Colonic mucosa (tissue), 4 donors: ENCODE measurements at regions not wholly inside any gene's neighbourhood (a gene's known extent, or its start where the extent isn't known, plus 50 kb on each side); places are given as distances from the start of the nearest gene placed in this dataset.
"Not testable (repeated sequence)": the region's sequence is repeated elsewhere in the genome, so short reads cannot be mapped to it uniquely, and the experiment has no call there.

Experiments
- DNase-seq: peaks from one replicate; pipeline ENCODE4 v3.0.0-alpha.2; 2020
- H3K27ac ChIP-seq: fragments of 200-600 bp; one replicate; pipeline ENCODE4 v1.8.0; 2021
- H3K27me3 ChIP-seq: fragments of 200-600 bp; one replicate; pipeline ENCODE4 v1.8.0; 2021
- H3K36me3 ChIP-seq: fragments of 200-600 bp; one replicate; pipeline ENCODE4 v1.8.0; 2021
- H3K4me1 ChIP-seq: fragments of 200-600 bp; one replicate; pipeline ENCODE4 v1.8.0; 2021; ENCODE audit warnings: mild to moderate bottlenecking
- H3K4me3 ChIP-seq: fragments of 200-600 bp; one replicate; pipeline ENCODE4 v1.8.0; 2021
- H3K9ac ChIP-seq, 2 donors: one replicate each; pipeline ENCODE4 v1.7.0; 2013; ENCODE audit warnings: control low read depth in 2 of 2, low read depth in 2 of 2, low read length in 2 of 2
- H3K9me3 ChIP-seq: fragments of 200-600 bp; one replicate; pipeline ENCODE4 v1.8.0; 2021
- intact Hi-C: fragments of 100-400 bp; cut with DNase I; formaldehyde crosslinking; loops from one replicate; pipeline ENCODE4 v1.14.1; 2022
- donor health status: healthy.
- donor health status: DM: no; HTN: no; CAD: no.
- donor health status: DM: no; HTN: no; CAD: no.

DNA sequence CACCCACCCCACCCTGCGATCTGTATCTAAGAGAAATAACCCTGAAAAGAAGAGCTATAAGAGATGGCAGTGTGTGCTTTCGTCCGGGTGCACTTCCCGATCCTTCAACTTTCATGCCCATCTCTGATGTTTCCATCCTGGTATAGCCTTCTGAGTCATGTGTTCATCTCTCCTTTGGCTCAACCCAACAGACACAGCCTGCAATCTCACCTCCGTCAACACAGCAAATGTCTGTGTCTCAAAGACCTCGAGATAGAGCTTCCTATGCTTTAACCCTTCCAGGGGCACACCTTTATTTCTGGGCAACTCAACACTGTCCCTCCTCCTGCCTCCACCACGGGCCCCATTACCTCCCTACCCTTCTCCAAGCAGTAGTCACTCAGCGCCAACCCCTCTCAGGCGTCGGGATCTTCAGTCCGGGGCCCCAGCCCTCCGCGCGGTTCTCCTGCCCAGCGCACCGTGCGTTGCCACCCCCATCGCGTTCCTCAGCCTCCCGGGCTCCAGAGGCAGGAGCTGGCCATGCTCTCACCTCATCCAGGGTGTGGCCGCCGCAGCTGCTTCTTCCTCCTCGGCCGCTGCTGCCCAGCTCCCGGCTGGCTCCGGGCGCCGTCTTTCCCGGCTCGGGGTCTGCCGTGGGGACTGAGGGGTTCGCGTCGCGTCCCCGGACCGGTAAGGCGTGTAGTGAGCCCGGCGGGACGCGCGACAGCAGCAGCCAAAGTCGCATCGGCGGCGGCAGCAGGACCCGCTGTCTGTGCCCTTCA is 153.7 kb upstream of the NBPF19 start:
- H3K4me3 ChIP-seq, DNase-seq, intact Hi-C loops, H3K9me3 ChIP-seq, H3K9ac ChIP-seq, H3K27me3 ChIP-seq, H3K27ac ChIP-seq, H3K36me3 ChIP-seq, H3K4me1 ChIP-seq: not testable (repeated sequence)

DNA sequence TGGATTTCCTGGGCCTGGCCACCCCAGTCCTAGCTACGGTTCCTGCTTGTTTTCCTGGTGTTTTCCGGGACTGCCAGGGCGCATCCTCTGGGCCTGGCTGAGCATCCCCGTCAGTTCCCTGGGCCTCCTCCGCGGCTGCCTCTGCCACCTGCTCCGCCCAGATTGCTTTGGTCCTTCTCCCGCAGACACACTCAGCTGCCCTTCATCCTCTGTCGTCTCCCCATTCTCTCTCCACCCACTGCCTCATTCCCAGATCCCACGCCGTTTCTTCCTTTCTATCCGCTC is 153.2 kb upstream of the NBPF19 start:
- H3K27me3 ChIP-seq, H3K4me1 ChIP-seq, H3K9me3 ChIP-seq, DNase-seq, H3K27ac ChIP-seq, H3K9ac ChIP-seq, H3K4me3 ChIP-seq, H3K36me3 ChIP-seq, intact Hi-C loops: not testable (repeated sequence)

DNA sequence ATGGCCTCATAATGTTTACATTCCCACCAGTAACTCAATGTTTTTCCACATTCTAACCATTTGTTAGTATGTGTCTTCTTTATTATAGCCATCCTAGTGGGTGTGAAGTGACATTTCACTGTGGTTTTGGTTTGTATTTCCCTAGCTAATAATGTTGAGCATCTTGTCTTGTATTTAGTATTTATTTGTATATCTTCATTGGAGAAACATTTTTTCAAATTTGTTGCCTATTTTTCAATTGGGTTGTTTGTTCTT is 144.8 kb upstream of the NBPF19 start:
- DNase-seq, H3K27ac ChIP-seq, H3K9ac ChIP-seq, H3K27me3 ChIP-seq, H3K4me3 ChIP-seq, H3K36me3 ChIP-seq, H3K9me3 ChIP-seq, intact Hi-C loops, H3K4me1 ChIP-seq: not testable (repeated sequence)

DNA sequence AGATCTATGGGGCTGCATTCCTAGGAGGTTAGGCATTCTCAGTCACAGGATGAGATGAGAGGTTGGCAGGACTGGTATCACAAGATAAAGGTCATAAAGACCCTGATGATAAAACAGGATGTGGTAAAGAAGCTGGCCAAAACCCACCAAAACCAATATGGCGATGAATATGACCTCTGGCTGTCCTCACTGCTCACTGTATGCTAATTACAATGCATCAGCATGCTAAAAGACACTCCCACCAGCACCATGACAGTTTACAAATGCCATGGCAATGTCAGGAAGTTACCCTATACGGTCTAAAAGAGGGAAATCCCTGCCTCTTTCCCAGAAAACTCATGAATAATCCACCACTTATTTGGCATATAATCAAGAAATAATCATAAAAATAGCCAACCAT is 138.8 kb upstream of the NBPF19 start:
- H3K27ac ChIP-seq, H3K36me3 ChIP-seq, H3K27me3 ChIP-seq, H3K9ac ChIP-seq, intact Hi-C loops, H3K9me3 ChIP-seq, H3K4me3 ChIP-seq, DNase-seq, H3K4me1 ChIP-seq: not testable (repeated sequence)

DNA sequence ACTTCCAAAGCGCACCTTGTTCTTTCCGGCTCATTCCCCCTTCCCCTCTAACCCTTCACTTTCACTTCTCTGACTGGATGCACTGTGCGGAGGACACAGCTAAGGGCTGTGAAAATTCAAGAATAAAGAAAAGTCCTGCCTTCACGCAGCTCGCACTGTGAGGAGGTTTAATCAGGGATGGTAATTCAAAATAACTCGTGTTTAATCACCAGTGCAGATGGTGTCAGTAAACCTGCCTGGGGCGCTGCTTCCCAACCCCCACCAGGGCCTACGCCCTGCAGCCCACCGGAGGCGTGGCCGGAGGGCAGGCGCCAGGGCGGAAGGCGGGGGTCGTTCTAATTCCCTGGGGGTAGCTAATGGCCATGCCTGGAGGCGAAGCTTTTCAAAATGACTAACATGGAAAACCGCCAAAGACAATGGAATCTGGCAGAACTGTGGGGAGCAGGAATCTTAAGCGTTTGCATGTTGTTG is 136.6 kb upstream of the NBPF19 start:
- H3K4me1 ChIP-seq, H3K9me3 ChIP-seq, DNase-seq, H3K27ac ChIP-seq, intact Hi-C loops, H3K27me3 ChIP-seq, H3K36me3 ChIP-seq, H3K9ac ChIP-seq, H3K4me3 ChIP-seq: not testable (repeated sequence)

DNA sequence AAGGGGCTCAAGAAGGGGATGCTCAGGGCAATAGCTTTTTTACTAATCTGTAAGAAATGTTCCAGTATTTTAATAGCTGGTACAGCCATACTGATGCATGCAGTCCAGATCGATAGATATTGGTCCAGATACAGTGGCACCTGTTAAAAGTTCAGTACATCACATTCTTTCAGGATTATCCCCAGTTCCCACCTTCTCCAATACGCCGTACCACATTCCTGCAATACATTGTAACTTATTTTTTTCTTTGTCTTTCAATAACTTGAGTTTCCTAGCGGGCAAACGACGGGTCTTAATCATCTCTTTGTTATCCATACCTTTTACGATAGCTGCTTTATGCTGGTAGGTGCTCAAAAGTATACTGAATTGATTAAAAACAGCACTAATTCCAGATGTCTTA is 136.1 kb upstream of the NBPF19 start:
- H3K9me3 ChIP-seq, H3K4me1 ChIP-seq, intact Hi-C loops, H3K27ac ChIP-seq, DNase-seq, H3K9ac ChIP-seq, H3K36me3 ChIP-seq, H3K4me3 ChIP-seq, H3K27me3 ChIP-seq: not testable (repeated sequence)

DNA sequence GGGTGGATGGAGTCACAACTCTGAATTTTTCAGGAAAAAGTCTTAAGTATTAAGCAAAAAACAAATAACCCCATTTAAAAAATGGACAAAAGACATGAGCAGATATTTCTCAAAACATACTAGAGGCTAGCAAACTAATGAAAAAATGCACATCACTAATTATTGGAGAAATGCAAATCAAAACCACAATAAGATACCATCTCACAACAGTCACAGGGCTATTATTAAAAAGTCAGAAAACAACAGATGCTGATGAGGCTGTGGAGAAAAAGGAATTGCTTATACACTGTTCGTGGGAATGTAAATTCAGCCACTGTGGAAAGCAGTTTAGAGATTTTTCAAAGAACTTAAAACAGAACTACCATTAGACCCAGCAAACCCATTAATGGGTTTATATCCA is 125.4 kb upstream of the NBPF19 start:
- H3K36me3 ChIP-seq, H3K27me3 ChIP-seq, DNase-seq, intact Hi-C loops, H3K4me3 ChIP-seq, H3K9me3 ChIP-seq, H3K9ac ChIP-seq, H3K27ac ChIP-seq, H3K4me1 ChIP-seq: not testable (repeated sequence)

DNA sequence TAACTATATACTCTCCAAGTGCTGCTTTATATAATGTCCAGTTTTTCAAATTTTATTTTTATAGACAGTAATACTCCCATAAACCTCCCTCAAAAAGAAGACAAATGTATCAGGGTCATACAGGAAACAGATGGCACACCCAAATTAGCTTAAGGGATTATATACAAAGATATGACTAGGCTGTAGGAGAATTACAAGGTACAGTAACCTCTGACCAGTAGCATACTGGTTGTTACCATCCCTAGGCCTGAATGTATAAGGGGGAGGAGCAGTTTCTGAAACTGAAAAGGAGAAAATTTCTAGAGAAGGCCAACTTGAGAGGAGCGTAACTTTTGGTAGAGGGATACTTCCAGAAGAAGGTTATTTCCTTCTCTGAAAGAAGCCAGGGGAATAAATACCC is 122.6 kb upstream of the NBPF19 start:
- intact Hi-C loops, DNase-seq, H3K4me3 ChIP-seq, H3K9me3 ChIP-seq, H3K27me3 ChIP-seq, H3K27ac ChIP-seq, H3K36me3 ChIP-seq, H3K9ac ChIP-seq, H3K4me1 ChIP-seq: not testable (repeated sequence)

DNA sequence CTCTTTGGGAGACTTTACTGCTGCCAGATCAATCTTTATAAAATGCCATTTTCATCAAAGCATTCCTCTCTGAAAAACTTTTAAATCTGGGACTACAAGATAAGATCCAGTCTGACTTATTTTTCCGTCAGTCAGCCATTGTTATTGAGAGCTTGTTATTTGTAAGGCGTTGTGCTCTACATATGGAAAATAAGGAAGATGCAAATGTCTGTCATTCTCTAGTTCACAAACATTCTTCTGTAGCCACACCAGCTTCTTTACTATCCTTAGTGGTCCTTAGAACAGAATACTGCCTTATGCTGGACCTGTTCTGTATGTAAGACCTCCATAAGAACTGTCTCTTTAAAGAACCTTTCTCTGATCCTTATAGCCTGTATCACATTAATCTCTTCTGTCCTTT is 120.3 kb upstream of the NBPF19 start:
- DNase-seq, H3K27me3 ChIP-seq, intact Hi-C loops, H3K9ac ChIP-seq, H3K4me3 ChIP-seq, H3K36me3 ChIP-seq, H3K27ac ChIP-seq, H3K9me3 ChIP-seq, H3K4me1 ChIP-seq: not testable (repeated sequence)

DNA sequence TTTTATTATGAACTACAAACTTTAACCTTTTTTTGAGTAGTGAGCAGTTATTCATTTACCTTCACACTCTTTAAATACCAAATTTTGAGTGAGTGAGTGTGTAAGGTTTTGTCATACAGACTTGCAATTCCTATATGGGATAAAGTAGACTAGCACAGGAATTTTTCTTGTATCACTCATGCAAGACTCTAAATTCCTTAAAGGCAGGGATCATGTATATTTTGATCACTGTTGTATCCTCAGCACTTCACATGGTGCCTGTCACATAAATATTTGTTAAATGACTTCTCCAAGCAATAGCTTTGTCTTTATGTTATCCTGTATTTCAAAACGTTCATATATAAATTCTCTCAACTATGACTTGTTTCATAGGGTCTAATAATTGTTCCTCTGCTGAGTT is 119.1 kb upstream of the NBPF19 start:
- H3K4me3 ChIP-seq, intact Hi-C loops, H3K36me3 ChIP-seq, DNase-seq, H3K27me3 ChIP-seq, H3K27ac ChIP-seq, H3K4me1 ChIP-seq, H3K9ac ChIP-seq, H3K9me3 ChIP-seq: not testable (repeated sequence)

DNA sequence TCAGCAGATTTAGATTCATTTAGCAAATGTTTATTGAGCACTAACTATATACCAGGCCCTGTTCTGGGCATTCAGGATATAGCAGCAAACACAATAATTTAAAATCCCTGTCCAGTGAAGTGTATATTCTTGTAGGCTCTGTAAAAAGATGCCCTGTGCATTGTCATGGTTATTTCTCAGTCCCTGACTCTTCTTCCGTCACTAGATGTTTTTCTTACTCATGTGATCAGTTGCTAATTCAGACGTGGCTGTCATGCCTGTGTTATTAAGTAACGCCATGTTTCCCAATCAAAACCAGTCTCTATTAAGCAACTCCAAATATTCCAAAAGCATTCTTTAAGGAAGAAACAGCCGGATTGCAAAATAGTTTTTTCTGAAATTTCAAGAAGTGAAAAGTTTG is 118.7 kb upstream of the NBPF19 start:
- intact Hi-C loops, H3K27me3 ChIP-seq, H3K4me1 ChIP-seq, H3K9ac ChIP-seq, H3K9me3 ChIP-seq, H3K27ac ChIP-seq, H3K4me3 ChIP-seq, H3K36me3 ChIP-seq, DNase-seq: not testable (repeated sequence)

DNA sequence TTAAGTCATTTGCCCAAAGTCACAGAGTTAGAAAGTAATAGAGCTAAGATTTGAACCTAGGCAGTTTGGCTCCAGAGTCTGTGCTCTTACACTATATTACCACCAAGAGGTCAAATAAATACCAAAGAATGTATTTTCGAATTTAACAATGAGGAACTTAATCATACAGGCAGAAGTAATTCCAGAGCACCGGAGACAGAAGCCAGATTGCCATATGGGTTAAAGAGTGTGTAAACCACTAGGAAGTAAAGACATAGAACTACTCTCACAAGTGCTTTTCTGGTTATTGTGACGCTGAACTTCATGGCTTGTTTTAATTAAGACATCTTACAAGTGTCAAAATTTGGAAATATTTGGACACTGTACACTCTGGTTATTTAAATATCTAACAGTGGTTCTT is 114.5 kb upstream of the NBPF19 start:
- H3K27me3 ChIP-seq, H3K27ac ChIP-seq, H3K9ac ChIP-seq, H3K4me3 ChIP-seq, DNase-seq, H3K9me3 ChIP-seq, H3K4me1 ChIP-seq, H3K36me3 ChIP-seq, intact Hi-C loops: not testable (repeated sequence)

DNA sequence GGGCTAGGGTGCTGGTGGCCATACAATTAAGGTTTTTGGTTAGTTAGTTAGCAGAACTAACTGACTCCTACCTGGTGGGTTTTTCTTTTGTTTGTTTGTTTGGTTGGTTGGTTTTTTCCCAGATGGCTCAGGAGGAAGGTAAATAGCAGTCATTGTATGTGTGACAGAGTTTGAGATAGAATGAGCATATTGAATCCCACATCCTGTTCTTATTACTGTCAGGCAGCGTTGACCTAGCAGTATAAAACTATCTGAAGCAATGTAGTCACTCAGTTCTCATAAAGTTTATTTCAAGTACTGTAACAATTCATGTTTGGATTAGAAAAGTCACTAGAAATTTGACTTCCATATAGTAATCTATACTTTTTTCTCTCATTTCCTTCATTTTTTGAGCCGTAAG is 113.5 kb upstream of the NBPF19 start:
- DNase-seq, H3K36me3 ChIP-seq, H3K4me1 ChIP-seq, intact Hi-C loops, H3K4me3 ChIP-seq, H3K9ac ChIP-seq, H3K9me3 ChIP-seq, H3K27ac ChIP-seq, H3K27me3 ChIP-seq: not testable (repeated sequence)

DNA sequence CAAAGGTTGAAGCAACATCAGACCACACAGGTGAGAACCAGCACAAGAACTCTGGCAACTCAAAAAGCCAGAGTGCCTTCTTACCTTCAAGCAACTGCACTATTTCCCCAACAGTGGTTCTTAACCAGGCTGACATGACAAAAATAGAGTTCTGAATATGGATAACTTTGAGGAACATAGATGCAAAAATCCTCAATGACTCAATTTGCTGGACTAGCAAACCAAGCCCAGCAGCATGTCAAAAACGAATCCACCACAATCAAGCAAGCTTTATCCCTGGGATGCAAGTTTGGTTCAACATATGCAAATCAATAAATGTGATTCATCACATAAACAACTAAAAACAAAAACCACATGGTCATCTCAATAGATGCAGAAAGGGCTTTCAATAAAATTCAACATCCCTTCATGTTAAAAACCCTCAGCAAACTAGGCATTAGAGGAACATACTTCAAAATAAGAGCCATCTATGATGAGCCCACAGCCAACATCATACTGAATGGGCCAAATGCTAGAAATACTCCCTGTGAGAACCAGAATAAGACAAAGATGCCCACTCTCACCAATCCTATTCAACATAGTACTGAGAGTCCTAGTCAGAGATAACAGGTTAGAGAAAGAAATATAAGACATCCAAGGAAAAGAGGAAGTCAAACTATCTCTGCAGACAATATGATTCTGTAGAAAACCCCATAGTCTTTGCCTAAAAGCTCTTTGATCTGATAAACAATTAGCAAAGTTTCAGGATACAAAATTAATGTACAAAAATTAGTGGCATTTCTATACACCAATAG is 110.5 kb upstream of the NBPF19 start:
- H3K9me3 ChIP-seq, H3K36me3 ChIP-seq, H3K27me3 ChIP-seq, H3K9ac ChIP-seq, H3K27ac ChIP-seq, DNase-seq, H3K4me1 ChIP-seq, H3K4me3 ChIP-seq, intact Hi-C loops: not testable (repeated sequence)
